Duodenal mucosa (tissue), 2 donors: ENCODE measurements at regions not wholly inside any gene's neighbourhood (a gene's known extent, or its start where the extent isn't known, plus 50 kb on each side); places are given as distances from the start of the nearest gene placed in this dataset.

Experiments
- H3K27ac ChIP-seq: one replicate; pipeline ENCODE4 v1.7.0; 2013; ENCODE audit warnings: low read depth, low read length
- H3K27me3 ChIP-seq, 2 donors: one replicate each; pipeline ENCODE4 v1.7.0; 2013; ENCODE audit warnings: low read length in 2 of 2, control low read depth in 1 of 2; ENCODE audit not compliant: insufficient read depth in 2 of 2, control insufficient read depth in 1 of 2
- H3K36me3 ChIP-seq, 2 donors: one replicate each; pipeline ENCODE4 v1.7.0; 2013; ENCODE audit warnings: low read length in 2 of 2, control low read depth in 1 of 2; ENCODE audit not compliant: insufficient read depth in 2 of 2, control insufficient read depth in 1 of 2
- H3K4me1 ChIP-seq, 2 donors: one replicate each; pipeline ENCODE4 v1.7.0; 2013; ENCODE audit warnings: low read length in 2 of 2, control low read depth in 1 of 2; ENCODE audit not compliant: insufficient read depth in 2 of 2, control insufficient read depth in 1 of 2
- H3K4me3 ChIP-seq, 2 donors: one replicate each; pipeline ENCODE4 v1.7.0; 2013; ENCODE audit warnings: low read length in 2 of 2, low read depth in 1 of 2
- H3K9ac ChIP-seq, 2 donors: one replicate each; pipeline ENCODE4 v1.7.0; 2013; ENCODE audit warnings: low read length in 2 of 2, low read depth in 1 of 2
- H3K9me3 ChIP-seq, 2 donors: one replicate each; pipeline ENCODE4 v1.7.0; 2013; ENCODE audit warnings: low read length in 2 of 2, control low read depth in 1 of 2; ENCODE audit not compliant: control insufficient read depth in 1 of 2

DNA sequence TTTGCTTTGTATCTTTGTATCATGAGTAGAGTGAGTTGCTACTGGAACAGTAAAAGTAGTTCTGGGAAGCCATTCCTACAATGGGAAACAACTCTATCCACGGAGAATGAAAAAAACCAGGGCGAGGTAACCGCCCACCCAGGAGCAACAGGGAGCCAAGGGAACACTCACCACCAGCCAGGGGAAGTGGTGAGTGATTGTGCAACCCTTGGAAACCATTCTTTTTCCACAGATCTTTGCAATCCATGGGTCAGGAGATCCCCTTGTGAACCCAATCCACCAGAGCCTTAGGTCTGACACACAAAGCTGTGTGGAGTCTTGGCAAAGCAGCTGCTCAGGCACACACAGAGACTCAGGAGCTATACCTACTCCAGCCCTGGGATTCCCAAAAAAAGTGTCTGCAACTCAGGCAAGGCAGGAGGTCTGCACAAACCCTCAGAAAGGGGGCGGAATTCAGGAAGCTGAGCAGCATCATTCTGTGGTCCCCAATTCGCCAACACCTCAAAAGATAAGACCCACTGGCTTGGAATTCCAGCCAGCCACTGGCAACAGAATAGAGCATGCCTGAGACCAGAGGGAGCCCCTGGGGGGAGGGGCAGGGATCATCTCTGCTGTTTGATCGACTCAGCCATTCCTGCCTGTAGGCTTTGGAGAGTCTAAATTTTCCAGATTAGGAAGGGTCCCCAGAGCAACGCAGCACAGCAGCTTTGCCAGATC is 52.1 kb upstream of the PPFIA2 start:
- H3K27ac ChIP-seq: no peak overlapping the region
- H3K9ac ChIP-seq: no peak overlapping the region
- no peaks in the 10 kb centered on the region for H3K36me3 ChIP-seq
- H3K4me1 ChIP-seq: peaks cover 0 to 6% of the 10 kb centered on the region in 2 donors
- no peak overlapping the region for H3K4me3 ChIP-seq
- H3K9me3 ChIP-seq: no peaks in the 10 kb centered on the region
- no peaks in the 10 kb centered on the region for H3K27me3 ChIP-seq

- Histone ChIP-seq H3K36me3 (no peaks in the 10 kb centered on the region), H3K9me3 (no peaks in the 10 kb centered on the region), H3K4me3 (peak overlapping the region in 1 of 2 donors; percentile 3), H3K9ac (no peak overlapping the region), H3K4me1 (peaks cover 0 to 6% of the 10 kb centered on the region in 2 donors), H3K27me3 (no peaks in the 10 kb centered on the region), H3K27ac (no peak overlapping the region)
Observed at GRCh38 chr12:81809829-81810595, 50.9 kb upstream of the PPFIA2 start.

GRCh38 chr12:81809113-81809777 is 50.1 kb upstream of the PPFIA2 start:
- no peak overlapping the region for H3K27ac ChIP-seq

More at GRCh38 chr12:81809113-81809777, 50.1 kb upstream of the PPFIA2 start:
- no peaks in the 10 kb centered on the region for H3K36me3 ChIP-seq
- H3K9ac ChIP-seq: no peak overlapping the region
- no peaks in the 10 kb centered on the region for H3K27me3 ChIP-seq
- no peaks in the 10 kb centered on the region for H3K9me3 ChIP-seq
- no peak overlapping the region for H3K4me3 ChIP-seq
- peaks cover 0 to 6% of the 10 kb centered on the region in 2 donors for H3K4me1 ChIP-seq
